Superior temporal gyrus (tissue), 1 donor: ENCODE measurements at regions not wholly inside any gene's neighbourhood (a gene's known extent, or its start where the extent isn't known, plus 50 kb on each side); places are given as distances from the start of the nearest gene placed in this dataset.

Experiments used
- DNase-seq: peaks from one replicate; pipeline ENCODE4 v3.0.0-alpha.2; 2016; ENCODE audit errors: extremely low spot score

DNA sequence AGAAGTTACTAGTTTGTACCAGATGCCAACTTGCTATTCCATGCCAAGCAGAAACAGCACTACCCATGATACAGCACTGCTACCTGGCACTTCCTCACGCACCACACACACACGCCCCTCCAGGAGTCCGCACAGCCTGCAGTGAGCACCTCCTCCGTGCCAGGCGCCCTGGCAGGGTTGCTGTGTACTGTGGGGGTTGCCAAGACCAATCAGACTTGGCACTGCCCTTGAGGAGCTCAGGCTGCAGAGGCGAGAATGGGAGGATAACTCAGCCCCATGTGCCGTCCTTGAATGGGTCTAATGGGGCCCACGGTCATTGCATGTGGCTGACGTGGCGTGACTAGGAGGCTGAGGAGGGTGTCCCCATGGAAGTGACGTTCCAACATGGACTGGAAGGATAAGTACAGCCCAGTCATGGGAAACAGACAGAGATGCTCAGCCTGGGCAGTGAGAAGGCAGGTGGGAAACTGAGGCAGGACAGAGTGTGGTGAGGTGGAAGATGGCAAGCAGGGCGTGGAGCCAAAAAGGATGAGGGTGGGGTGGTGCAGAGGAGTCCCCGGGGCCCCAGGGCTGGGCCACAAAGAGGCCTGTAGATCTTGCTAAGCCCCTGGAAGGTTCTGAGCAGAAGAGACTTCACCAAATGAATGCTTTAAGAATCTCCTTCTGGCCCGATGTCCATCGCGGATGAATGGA lies 65.3 kb upstream of the C14orf180 start:
- no peak for DNase-seq

DNA sequence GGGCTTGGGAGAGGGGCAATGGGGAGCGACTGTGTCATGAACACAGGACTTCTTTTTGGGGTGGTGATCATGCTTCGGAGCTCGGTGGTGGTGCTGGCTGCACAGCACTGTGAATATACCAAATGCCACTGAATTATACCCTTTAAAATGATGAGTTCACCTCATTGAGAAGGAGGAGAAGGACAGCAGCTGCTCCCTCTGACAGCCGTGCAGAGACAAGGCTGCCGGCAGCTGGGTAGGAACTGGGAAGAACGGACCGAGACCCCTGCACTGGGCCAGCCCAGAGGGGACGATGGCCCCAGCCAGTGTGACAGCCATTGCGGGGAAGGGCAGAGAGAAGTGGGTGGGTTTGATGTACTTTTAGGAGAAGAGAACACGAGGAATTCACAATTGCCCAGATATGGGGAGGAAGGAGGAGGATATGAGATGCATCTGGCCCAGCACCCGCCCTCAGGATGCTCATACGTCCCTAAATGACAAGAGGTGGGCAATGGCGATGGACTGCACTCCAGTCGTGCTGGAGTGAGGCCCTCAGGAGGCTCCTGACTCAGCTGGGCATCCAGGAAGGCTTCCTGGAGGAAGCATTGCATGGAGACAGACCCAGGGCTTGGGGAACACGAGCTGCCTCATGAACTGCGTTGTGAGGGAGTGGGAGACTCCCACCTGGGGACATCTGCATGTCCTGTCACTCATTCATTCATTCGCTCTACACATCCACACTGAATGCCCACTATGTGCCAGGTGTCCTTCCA lies 64.3 kb upstream of the C14orf180 start:
- DNase-seq, result no peak

DNA sequence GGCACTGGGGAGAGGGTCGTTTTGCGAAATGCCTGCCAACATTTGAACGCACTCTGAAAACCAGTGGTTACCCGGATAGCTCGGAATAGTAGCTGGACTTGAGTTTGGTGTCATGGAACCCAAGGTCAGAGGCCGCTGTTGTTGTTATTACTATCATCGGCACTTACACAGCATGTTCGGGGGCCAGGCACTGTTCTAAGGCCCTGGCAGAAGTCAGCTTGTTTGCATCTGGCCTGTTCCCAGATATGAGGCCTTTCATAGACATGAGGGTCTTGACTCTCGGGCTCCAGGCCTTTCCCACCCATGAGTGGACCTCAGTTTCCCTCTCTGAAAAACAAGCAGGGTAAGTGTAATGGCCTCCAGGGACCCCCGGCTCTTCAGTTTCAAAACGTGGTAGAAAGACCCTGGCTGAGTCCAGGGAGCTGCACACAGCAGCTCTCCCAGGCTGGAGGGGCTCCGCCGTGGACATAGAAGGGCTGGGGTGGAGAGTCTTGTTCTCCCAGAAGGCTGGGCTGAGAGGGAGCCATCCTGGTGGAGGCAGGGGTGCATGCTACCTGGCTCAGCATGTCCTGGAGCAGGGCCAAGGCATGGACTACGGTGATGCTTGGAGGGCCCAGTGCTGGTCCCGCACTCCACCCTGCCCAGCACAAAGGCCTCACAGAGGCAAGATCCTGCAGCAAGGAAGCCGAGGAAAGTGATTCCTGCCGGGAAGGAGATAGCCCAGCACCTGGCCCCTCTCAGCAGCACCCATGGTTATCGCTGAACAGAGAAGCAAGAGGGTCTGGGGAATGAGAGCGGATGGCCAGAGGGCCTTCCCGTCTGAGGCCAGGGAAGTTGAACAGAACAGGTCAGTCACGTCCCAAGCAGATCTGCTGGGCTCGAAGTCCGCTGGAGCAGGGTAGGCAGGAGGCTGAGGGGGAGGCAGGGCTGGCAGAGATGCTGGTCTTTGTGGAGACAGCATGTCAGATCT lies 63.5 kb upstream of the C14orf180 start:
- no peak for DNase-seq

DNA sequence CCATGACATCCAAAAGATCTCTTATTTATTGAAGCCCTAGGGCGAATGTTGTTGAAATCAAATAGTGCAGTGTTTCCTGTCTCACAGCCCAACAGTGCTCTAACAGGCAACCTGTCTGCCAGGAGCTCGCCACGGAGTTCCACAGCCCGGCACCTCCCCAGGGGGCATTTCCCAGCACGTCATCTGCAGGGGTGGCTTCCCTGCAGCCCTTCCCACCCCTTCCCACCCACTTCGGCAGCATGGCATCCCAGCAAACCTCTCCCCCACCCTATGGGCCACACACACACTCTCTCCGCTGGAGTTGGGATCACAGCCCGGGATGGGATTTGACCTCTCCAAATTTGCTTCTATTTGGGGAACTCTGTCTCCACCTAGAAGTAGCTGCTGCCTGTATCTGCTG lies 62.7 kb upstream of the C14orf180 start:
- DNase-seq, result no peak

DNA sequence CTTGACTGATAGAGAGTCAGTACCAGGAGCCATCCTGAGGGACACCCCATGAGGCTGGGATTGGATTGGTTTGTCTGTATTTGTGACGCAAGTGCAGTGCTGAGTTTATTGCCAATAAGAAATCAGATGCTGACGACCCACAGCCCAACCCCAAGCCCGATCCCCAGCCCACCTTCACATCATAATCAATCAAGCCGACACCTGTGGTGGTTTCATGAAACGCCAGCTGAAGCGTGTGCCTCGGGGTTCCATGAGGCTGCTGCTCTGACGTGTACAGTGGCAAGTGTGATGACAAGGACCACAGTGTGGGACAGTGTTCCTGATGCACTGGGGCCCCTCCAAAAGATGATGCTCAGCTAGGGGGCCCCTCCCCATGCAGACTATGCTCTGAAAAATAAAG lies 62.1 kb upstream of the C14orf180 start:
- DNase-seq, result no peak

DNA sequence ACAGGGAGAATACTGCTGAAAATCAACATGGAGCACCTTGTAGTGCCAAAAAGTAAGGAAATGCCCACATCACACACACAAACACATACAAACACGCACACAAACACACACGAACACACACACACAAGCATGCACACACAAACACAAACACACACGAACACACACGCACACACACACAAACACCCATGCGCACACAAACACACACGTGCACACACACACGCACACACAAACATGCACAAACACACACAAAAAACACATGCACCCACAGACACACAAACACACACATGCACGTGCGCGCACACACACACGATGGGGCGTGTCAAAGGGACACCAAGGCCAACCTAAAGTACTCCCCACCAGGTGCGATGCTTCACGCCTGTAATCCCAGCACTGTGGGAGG lies 61.7 kb upstream of the C14orf180 start:
- no peak for DNase-seq

DNA sequence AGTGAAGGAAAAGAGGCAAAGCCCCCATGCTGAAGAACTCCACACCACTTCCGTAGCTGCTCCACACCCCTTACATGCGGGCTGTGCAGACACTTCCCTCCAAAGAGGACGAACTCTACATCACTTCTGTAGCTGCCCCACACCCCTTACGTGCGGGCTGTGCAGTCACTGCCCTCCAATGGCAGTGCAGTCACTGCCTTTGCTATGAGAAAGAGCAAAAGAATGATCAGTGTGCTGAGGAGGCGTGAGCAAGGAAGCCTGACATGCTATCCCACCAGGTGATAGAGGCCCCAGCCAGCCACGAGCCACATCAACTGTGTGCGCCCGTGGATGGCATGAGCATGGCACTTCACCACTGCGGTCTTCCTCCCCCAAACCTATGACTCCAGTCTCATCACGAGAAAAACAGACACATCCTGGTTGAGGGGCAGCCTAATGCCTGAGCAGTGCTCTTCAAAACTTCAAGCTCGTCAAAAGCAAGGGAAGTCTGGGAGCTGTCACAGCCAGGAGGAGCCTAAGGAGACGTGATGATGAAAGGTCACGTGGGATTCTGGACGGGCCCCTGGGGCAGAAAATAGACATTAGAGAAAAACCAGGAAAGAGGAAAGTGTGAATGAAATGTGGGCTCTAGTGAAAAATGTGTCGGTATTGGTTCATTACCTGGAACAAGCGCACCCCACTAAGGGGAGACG lies 60.8 kb upstream of the C14orf180 start:
- no peak for DNase-seq

DNA sequence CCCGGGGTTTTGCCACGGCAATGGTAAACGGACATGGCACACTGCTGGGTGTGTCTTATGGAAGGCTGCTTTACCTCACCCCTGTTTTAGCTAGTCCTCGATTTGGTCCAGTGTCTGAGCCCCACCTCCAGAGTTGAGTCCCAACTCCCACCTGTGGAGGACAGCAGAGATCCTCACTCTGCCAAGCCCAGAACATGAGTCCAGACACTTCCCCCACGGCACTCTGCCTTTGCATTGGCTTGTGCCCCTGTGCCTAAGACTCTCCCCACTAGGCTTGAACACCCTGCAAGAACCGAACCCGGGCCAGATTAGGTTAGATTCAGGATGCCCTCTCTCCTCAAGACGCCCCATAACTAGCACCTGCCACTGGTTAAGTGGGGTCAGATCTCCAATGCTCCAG lies 59.8 kb upstream of the C14orf180 start:
- no peak for DNase-seq

DNA sequence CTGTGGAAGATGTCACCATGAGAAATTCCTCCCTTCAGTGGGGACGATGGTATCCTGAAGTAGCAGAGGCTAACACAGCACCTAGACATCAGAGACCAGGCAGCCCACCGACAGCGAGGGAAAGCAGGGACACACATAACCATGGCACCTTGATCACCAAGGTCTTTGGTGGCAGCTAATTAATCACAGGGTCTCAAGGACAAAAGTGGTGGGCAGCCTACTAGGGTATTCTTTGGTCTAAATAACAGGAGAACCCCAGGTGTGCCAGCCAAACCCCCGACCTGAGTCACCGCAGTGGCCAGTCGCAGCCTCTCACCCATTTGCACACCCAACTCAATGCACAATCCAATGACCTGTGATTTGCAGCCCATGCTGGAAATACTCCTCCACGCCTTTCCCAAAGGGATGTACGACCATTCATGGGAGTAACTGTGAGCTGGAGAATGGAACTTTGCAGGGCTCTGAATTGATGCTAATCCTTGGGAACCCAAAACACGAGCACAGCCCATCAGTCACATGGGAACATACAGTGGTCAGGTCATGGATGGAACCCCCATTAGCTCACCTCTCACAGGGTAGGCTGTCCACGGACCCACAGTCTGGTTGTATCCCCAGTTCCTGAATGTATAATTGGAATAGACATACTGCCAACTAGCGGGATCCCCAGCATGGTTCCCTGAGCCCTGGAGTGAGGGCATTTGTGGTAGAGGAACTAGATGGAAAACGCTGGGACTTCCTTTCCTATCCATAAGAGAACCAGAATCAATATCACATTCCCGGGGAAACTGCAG lies 58.7 kb upstream of the C14orf180 start:
- DNase-seq, result no peak

DNA sequence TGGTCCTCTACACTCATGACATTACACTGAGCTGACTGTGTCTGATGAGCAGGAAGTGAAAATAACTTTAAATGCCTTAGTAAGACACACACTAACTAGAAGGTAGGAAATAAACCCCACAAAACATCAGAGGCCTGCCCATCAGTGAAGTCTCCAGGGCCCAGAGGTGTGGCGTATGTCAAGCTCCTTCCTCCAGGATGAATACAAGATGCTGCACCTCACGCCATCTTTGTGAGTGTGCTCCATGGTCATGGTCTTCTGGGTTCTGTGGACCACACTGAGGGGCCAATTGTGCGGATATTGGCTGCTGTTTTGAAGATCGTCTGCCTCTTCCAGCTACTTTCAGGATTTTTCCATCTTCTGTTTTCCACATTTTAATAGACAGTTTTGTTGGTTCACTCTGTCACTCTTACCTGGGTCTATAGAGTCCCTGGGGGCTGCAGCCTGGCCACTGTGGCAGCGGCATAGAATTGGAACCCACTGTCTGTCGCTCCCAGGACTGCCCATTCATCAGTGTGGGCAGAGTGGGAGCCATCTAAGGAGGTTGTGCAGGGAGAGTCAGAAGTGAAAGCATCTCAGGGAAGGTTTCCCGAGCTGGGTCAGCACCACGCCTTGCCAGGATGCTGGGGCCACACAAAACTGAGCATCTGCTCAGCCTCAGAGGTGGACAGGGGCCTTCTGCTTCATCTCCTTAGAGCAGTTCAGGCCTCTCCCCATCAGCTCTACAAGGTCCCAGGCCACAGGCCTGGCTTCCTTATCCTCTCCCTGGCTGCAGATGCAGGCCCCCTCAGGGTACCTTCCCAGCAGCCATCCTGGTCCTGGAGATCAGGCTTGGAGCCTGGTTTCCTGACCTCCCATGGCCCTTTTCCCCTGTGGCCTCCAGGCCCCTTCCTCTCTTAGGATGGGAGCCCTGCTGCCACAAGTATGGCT lies 57.5 kb upstream of the C14orf180 start:
- DNase-seq, result no peak

DNA sequence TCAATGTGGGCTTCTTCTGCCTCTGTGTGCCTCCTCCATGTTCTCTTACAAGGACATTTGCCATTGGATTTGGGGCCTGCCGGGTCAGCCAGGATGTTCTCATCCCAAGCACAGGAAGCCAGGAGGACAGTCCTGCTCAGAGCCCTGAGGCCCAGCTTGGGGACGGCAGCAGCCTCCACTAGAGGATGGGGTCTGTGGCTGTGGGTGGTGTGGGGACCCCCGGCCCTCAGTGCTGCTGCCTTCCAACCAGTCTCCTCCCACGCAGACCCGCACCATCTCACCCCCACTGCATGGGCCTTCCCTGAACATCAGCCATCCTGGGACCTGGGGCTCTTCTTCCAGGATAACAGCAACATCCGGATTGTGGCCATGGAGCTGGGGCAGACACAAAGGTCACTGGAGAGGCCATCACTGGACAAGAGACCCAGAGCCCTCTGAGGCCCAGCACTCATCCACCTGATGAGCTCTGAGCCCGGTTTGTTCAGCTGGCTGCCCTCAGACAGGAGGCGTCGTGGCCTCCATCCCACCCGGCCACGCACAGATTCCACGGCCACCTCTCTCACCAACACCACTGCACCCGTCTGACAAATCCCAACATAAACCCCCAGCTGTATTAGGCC lies 56.5 kb upstream of the C14orf180 start:
- no peak for DNase-seq

DNA sequence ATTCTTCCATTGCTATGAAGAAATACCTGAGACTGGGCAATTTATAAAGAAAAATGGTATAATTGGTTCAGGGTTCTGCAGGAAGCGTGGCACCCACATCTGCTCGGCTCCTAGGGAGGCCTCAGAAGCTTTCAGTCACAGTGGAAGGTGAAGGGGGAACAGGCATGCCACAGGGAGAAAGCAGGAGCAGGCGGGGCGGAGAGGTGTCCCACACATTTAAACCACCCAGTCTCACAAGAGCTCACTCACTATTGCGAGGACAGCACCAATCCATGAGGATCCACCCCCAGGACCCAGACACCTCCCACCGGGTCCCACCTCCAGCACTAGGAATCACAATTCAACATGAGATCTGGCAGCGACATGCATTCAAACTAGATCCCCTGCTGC lies 56.0 kb upstream of the C14orf180 start:
- no peak for DNase-seq

DNA sequence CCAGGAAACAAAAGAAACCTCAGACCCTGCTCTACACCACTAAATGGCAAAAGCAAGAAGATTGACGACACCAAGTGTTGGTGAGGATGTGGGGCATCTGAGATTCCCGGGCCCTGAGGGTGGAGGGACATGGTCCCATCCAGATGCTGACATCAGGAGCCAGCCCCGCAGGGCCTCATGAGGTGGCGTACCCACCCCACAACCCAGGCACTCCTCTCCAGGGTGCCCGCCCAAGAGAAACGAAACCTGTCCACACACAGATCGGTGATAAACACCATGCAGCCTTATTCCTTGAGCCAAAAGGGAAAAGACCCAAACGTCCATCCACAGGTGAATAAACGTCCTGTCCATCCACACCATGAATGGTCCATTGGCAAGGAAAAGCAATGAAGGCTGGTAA lies 54.8 kb upstream of the C14orf180 start:
- DNase-seq, result no peak

DNA sequence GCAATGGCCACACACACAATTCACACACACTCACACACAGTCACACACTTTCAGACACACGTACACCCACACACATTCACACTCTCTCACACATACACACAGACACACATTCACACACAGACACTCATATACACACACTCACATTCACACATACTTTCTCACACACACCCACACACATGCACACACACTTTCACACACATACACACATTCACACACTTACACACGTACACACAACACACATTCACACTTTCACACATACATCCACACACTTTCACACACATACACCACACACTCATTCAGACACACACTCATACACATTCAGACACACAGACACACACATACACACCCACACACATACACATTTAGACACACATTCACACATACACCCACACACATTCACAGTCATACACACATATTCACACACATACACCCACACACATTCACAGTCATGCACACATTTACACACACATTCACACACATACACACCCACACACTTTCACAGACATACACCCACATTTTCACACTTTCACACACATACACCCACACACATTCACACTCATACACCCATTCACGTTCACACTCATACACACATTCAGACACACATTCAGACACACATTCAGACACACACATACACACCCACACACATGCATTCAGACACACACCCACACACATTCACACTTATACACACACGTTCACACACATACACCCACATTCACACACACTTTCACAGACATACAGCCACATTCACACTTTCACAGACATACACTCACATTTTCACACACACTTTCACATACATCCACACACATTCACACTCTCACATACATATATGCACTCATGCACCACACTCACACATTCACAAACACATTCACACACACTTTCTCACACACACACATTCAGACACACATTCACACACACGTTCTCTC lies 52.6 kb upstream of the C14orf180 start:
- DNase-seq, result no peak

DNA sequence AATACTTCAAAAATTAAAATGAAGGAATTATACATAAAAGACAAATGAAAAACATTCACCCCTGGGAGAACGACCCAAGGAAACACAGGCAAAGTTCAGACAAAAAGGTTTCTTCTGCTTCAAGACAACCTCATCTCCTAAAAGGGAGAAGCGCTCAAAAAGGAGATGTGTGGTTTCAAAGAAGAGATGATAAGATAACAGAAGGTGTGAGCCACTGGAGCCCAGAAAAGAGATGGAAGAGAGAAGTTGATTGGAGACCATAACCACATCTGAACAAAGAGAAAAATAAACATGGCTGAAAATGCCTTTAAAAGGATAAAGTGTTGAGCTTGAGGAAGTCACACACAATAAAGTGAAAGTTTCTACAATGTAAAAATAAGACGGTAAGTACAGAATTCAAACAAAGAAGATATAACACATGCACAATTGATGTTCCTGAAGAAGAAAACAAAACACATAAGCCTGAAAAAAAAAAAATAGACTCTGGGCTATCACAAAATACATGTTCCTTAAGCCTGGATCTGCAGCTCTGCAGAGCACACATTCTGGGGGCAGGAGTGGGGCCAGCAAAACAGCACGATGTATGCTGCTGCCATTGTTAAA lies 51.6 kb upstream of the C14orf180 start:
- no peak for DNase-seq

DNA sequence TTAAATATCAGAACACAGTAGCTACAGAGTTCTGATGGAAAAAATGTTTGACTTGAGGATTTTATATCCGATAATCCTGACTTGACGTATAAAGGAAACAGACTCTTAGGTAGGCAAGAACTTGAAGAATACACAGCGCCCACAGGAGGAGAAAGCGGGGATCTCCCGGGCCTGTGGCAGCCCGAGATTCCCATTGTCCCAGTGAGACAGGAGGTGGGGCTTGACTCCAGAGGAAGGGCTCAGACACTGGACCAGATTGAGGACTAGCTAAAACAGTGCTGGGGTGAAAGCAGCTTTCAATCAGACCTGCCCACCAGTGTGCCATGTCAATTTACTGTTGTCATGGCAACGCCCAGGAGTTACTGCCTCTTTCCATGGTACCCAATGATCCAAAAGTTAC lies 51.1 kb upstream of the C14orf180 start:
- no peak for DNase-seq
